ENCODE measurements at regions not wholly inside any gene's neighbourhood (a gene's known extent, or its start where the extent isn't known, plus 50 kb on each side); places are given as distances from the start of the nearest gene placed in this dataset.

DNA sequence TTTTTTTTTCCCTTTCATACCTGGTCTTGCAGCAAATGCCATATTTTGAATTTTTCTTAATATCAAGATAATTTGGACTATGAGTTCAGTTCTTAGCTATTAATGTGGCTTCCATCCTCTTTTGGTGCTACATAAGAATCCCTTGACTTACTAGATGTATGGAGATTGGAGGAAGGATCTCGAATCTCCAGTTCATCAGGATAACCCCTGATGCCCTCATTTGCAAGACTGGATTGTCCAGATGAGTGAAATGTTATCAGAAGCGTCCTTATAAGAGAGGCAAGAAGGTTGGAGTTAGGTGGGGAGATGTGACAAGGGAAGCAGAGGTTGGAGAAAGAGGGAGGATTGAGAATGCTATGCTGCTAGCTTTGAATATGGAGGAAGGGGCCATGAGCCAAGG lies 499.6 kb upstream of the SYNCRIP start:
- TF ChIP-seq, protein P1, sequence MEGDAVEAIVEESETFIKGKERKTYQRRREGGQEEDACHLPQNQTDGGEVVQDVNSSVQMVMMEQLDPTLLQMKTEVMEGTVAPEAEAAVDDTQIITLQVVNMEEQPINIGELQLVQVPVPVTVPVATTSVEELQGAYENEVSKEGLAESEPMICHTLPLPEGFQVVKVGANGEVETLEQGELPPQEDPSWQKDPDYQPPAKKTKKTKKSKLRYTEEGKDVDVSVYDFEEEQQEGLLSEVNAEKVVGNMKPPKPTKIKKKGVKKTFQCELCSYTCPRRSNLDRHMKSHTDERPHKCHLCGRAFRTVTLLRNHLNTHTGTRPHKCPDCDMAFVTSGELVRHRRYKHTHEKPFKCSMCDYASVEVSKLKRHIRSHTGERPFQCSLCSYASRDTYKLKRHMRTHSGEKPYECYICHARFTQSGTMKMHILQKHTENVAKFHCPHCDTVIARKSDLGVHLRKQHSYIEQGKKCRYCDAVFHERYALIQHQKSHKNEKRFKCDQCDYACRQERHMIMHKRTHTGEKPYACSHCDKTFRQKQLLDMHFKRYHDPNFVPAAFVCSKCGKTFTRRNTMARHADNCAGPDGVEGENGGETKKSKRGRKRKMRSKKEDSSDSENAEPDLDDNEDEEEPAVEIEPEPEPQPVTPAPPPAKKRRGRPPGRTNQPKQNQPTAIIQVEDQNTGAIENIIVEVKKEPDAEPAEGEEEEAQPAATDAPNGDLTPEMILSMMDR (IDR thresholded peaks at IDR 0.05; ENCODE audit: extremely low read depth, insufficient read depth, missing control alignments): no peak
- in situ Hi-C loops (cut with MboI; ENCODE audit: low pct_unique_long_range_greater_than_20kb, low sequenced_read_pairs, unreplicated experiment): no loop called here
- no peak for DNase-seq (ENCODE audit: low spot score)

DNA sequence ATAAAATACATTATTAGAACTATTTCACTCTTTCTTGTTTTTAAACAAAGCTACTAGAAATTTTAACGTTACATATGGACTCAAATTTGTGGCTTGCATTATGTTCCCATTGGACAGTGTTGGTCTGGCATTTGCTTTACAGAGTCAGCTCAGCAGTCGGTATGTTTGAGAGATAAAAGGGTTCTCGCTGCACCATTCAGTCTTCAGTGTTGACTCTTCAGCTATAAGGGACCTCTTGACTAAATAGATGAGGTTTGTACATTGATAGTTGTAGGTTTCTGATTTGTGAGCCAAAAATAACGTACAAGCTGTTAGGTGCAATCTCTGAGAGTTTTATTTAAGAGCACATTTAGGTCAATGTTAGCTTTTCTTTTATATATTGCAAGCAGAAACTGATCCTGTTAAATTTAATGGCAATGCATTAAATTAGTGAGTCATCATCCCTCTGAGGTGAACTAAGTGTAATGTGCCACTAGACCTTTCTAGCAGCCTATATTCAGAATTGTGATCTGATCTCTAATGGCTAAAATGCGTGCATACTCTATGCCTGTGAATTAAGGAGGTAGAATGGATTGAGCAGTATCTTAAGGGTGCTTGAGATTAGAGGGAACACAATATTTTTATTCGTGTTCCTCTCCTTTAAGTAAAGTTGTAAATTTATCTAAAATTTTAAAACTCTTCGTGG lies 485.6 kb upstream of the SYNCRIP start:
- in situ Hi-C loops (cut with MboI; ENCODE audit: low pct_unique_long_range_greater_than_20kb, low sequenced_read_pairs, unreplicated experiment): no loop called here
- no peak for DNase-seq (ENCODE audit: low spot score)
- TF ChIP-seq, protein P1 (IDR thresholded peaks at IDR 0.05; ENCODE audit: extremely low read depth, insufficient read depth, missing control alignments): no peak

DNA sequence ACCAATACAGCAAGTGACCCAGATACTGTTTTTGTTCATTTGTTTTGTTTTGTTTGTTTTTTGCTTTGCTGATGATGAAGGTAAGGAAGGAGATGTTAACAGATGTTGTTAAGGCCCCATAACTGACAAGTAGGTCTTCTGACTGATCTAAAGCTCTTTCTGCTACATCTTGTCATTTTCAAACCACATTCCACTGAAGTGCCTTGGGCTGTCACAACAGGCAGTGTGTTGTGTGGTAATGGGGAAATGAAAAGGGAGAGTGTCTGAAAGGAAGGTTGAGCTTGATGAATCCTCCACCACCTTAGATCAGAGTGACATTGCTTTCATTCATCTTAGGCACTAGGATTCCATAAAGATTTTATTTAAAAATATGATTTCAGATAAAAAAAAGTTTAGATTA lies 479.4 kb upstream of the SYNCRIP start:
- no peak for DNase-seq (ENCODE audit: low spot score)
- TF ChIP-seq, protein P1 (IDR thresholded peaks at IDR 0.05; ENCODE audit: extremely low read depth, insufficient read depth, missing control alignments): no peak
- in situ Hi-C loops (cut with MboI; ENCODE audit: low pct_unique_long_range_greater_than_20kb, low sequenced_read_pairs, unreplicated experiment): no loop called here

- no peak for DNase-seq (ENCODE audit: low spot score)
- in situ Hi-C loops (cut with MboI; ENCODE audit: low pct_unique_long_range_greater_than_20kb, low sequenced_read_pairs, unreplicated experiment): no loop called here
- TF ChIP-seq, protein P1 (IDR thresholded peaks at IDR 0.05; ENCODE audit: extremely low read depth, insufficient read depth, missing control alignments): no peak
Observed at GRCh38 chr6:86118271-86118670, 475.6 kb upstream of the SYNCRIP start.

DNA sequence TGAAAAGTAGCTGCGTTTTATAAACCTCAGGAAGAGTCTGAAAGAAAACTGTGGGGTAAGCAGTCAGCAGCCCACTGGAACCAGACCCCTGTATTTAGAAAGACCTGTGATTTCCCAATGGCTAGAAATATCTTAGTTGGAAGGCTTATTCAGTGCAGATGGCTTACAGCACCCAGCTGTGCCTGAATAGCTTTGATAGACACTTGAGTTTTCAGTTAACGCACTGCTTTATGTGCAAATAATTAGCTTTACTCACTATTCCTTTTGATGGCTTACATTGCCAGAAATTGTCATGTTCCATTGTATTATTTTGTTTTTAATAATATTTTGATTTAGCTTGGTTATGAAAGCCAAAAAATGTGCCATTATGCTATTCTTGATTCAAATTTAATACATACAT lies 465.3 kb upstream of the SYNCRIP start:
- in situ Hi-C loops (cut with MboI; ENCODE audit: low pct_unique_long_range_greater_than_20kb, low sequenced_read_pairs, unreplicated experiment): no loop called here

DNA sequence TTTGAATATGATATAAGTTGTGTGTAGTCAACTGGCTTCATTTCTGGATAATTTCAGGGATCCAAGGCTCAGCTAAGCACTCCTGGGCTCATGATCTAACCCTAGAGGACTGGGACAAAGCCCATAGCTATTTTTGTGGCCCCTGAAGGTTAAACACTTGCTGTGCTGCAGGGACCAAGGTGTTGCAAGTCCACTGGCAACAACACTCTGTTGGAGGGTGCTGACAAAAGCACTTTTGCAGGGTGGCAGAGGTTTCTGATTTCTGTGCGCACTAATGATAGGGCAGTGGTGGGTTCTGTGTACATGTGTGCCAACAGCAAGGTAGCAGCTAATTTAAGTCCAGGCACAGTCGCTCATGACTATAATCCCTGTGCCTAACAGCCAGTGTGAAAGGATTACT lies 445.3 kb upstream of the SYNCRIP start:
- no peak for DNase-seq (ENCODE audit: low spot score)
- in situ Hi-C loops (cut with MboI; ENCODE audit: low pct_unique_long_range_greater_than_20kb, low sequenced_read_pairs, unreplicated experiment): no loop called here
- TF ChIP-seq, protein P1 (IDR thresholded peaks at IDR 0.05; ENCODE audit: extremely low read depth, insufficient read depth, missing control alignments): no peak

More for the DNA sequence above, 465.3 kb upstream of the SYNCRIP start:
- DNase-seq (ENCODE audit: low spot score): no peak
- TF ChIP-seq, protein P1 (IDR thresholded peaks at IDR 0.05; ENCODE audit: extremely low read depth, insufficient read depth, missing control alignments): no peak
